ENCODE measurements at regions not wholly inside any gene's neighbourhood (a gene's known extent, or its start where the extent isn't known, plus 50 kb on each side); places are given as distances from the start of the nearest gene placed in this dataset.

GRCh38 chr2:122532481-122532880, 777.0 kb downstream of the TSN start:
- Histone ChIP-seq H3K4me1 (ENCODE audit: control insufficient read depth in 1 of 2, insufficient read depth in 2 of 2, low read length in 2 of 2) (no peaks in the 10 kb centered on the region), H3K9ac (ENCODE audit: low read depth in 1 of 2, low read length in 2 of 2) (no peak overlapping the region), H3K9me3 (ENCODE audit: control insufficient read depth in 1 of 2, low read length in 2 of 2) (no peaks in the 10 kb centered on the region), H3K36me3 (ENCODE audit: control insufficient read depth in 1 of 2, insufficient read depth in 2 of 2, low read length in 2 of 2) (no peaks in the 10 kb centered on the region), H3K27me3 (ENCODE audit: control insufficient read depth in 1 of 2, insufficient read depth in 2 of 2, low read length in 2 of 2) (no peaks in the 10 kb centered on the region), H3K4me3 (ENCODE audit: low read depth in 1 of 2, low read length in 2 of 2) (no peak overlapping the region), H3K27ac (ENCODE audit: low read depth, low read length) (no peak overlapping the region)

- Histone ChIP-seq H3K27me3 (ENCODE audit: control insufficient read depth in 1 of 2, insufficient read depth in 2 of 2, low read length in 2 of 2) (no peaks in the 10 kb centered on the region), H3K27ac (ENCODE audit: low read depth, low read length) (no peak overlapping the region), H3K36me3 (ENCODE audit: control insufficient read depth in 1 of 2, insufficient read depth in 2 of 2, low read length in 2 of 2) (no peaks in the 10 kb centered on the region), H3K4me1 (ENCODE audit: control insufficient read depth in 1 of 2, insufficient read depth in 2 of 2, low read length in 2 of 2) (no peaks in the 10 kb centered on the region), H3K4me3 (ENCODE audit: low read depth in 1 of 2, low read length in 2 of 2) (no peak overlapping the region), H3K9me3 (ENCODE audit: control insufficient read depth in 1 of 2, low read length in 2 of 2) (peaks cover 0 to 5% of the 10 kb centered on the region in 2 donors), H3K9ac (ENCODE audit: low read depth in 1 of 2, low read length in 2 of 2) (no peak overlapping the region)
Measured at GRCh38 chr2:122535960-122536505, 780.6 kb downstream of the TSN start.

GRCh38 chr2:122539311-122539710, 783.9 kb downstream of the TSN start:
- Histone ChIP-seq H3K9ac (ENCODE audit: low read depth in 1 of 2, low read length in 2 of 2) (no peak overlapping the region), H3K27ac (ENCODE audit: low read depth, low read length) (no peak overlapping the region), H3K27me3 (ENCODE audit: control insufficient read depth in 1 of 2, insufficient read depth in 2 of 2, low read length in 2 of 2) (no peaks in the 10 kb centered on the region), H3K4me1 (ENCODE audit: control insufficient read depth in 1 of 2, insufficient read depth in 2 of 2, low read length in 2 of 2) (no peaks in the 10 kb centered on the region), H3K9me3 (ENCODE audit: control insufficient read depth in 1 of 2, low read length in 2 of 2) (peaks cover 0 to 6% of the 10 kb centered on the region in 2 donors), H3K4me3 (ENCODE audit: low read depth in 1 of 2, low read length in 2 of 2) (no peak overlapping the region), H3K36me3 (ENCODE audit: control insufficient read depth in 1 of 2, insufficient read depth in 2 of 2, low read length in 2 of 2) (no peaks in the 10 kb centered on the region)

GRCh38 chr2:122539920-122540319, 784.5 kb downstream of the TSN start:
- Histone ChIP-seq H3K4me3 (ENCODE audit: low read depth in 1 of 2, low read length in 2 of 2) (no peak overlapping the region), H3K36me3 (ENCODE audit: control insufficient read depth in 1 of 2, insufficient read depth in 2 of 2, low read length in 2 of 2) (no peaks in the 10 kb centered on the region), H3K27me3 (ENCODE audit: control insufficient read depth in 1 of 2, insufficient read depth in 2 of 2, low read length in 2 of 2) (no peaks in the 10 kb centered on the region), H3K4me1 (ENCODE audit: control insufficient read depth in 1 of 2, insufficient read depth in 2 of 2, low read length in 2 of 2) (no peaks in the 10 kb centered on the region), H3K9me3 (ENCODE audit: control insufficient read depth in 1 of 2, low read length in 2 of 2) (peaks cover 0 to 6% of the 10 kb centered on the region in 2 donors), H3K9ac (ENCODE audit: low read depth in 1 of 2, low read length in 2 of 2) (no peak overlapping the region), H3K27ac (ENCODE audit: low read depth, low read length) (no peak overlapping the region)

GRCh38 chr2:122542236-122542635, 786.8 kb downstream of the TSN start:
- no peaks in the 10 kb centered on the region for H3K36me3 ChIP-seq (ENCODE audit: control insufficient read depth in 1 of 2, insufficient read depth in 2 of 2, low read length in 2 of 2)
- no peaks in the 10 kb centered on the region for H3K27me3 ChIP-seq (ENCODE audit: control insufficient read depth in 1 of 2, insufficient read depth in 2 of 2, low read length in 2 of 2)
- no peak overlapping the region for H3K4me3 ChIP-seq (ENCODE audit: low read depth in 1 of 2, low read length in 2 of 2)
- H3K9me3 ChIP-seq (ENCODE audit: control insufficient read depth in 1 of 2, low read length in 2 of 2), result peaks cover 0 to 6% of the 10 kb centered on the region in 2 donors
- no peaks in the 10 kb centered on the region for H3K4me1 ChIP-seq (ENCODE audit: control insufficient read depth in 1 of 2, insufficient read depth in 2 of 2, low read length in 2 of 2)
- no peak overlapping the region for H3K27ac ChIP-seq (ENCODE audit: low read depth, low read length)
- H3K9ac ChIP-seq (ENCODE audit: low read depth in 1 of 2, low read length in 2 of 2), result no peak overlapping the region

GRCh38 chr2:122542646-122543045, 787.2 kb downstream of the TSN start:
- Histone ChIP-seq H3K9ac (ENCODE audit: low read depth in 1 of 2, low read length in 2 of 2) (no peak overlapping the region), H3K27me3 (ENCODE audit: control insufficient read depth in 1 of 2, insufficient read depth in 2 of 2, low read length in 2 of 2) (no peaks in the 10 kb centered on the region), H3K9me3 (ENCODE audit: control insufficient read depth in 1 of 2, low read length in 2 of 2) (peaks cover 0 to 6% of the 10 kb centered on the region in 2 donors), H3K4me1 (ENCODE audit: control insufficient read depth in 1 of 2, insufficient read depth in 2 of 2, low read length in 2 of 2) (no peaks in the 10 kb centered on the region), H3K4me3 (ENCODE audit: low read depth in 1 of 2, low read length in 2 of 2) (no peak overlapping the region), H3K27ac (ENCODE audit: low read depth, low read length) (no peak overlapping the region), H3K36me3 (ENCODE audit: control insufficient read depth in 1 of 2, insufficient read depth in 2 of 2, low read length in 2 of 2) (no peaks in the 10 kb centered on the region)

- no peaks in the 10 kb centered on the region for H3K36me3 ChIP-seq (ENCODE audit: control insufficient read depth in 1 of 2, insufficient read depth in 2 of 2, low read length in 2 of 2)
- H3K9me3 ChIP-seq (ENCODE audit: control insufficient read depth in 1 of 2, low read length in 2 of 2), result peaks cover 0 to 6% of the 10 kb centered on the region in 2 donors
- H3K9ac ChIP-seq (ENCODE audit: low read depth in 1 of 2, low read length in 2 of 2), result no peak overlapping the region
- H3K27me3 ChIP-seq (ENCODE audit: control insufficient read depth in 1 of 2, insufficient read depth in 2 of 2, low read length in 2 of 2), result no peaks in the 10 kb centered on the region
- no peak overlapping the region for H3K27ac ChIP-seq (ENCODE audit: low read depth, low read length)
- H3K4me1 ChIP-seq (ENCODE audit: control insufficient read depth in 1 of 2, insufficient read depth in 2 of 2, low read length in 2 of 2), result no peaks in the 10 kb centered on the region
- no peak overlapping the region for H3K4me3 ChIP-seq (ENCODE audit: low read depth in 1 of 2, low read length in 2 of 2)
Measured at GRCh38 chr2:122543815-122544214, 788.4 kb downstream of the TSN start.

- no peak overlapping the region for H3K27ac ChIP-seq (ENCODE audit: low read depth, low read length)
- no peak overlapping the region for H3K4me3 ChIP-seq (ENCODE audit: low read depth in 1 of 2, low read length in 2 of 2)
- no peaks in the 10 kb centered on the region for H3K36me3 ChIP-seq (ENCODE audit: control insufficient read depth in 1 of 2, insufficient read depth in 2 of 2, low read length in 2 of 2)
- H3K27me3 ChIP-seq (ENCODE audit: control insufficient read depth in 1 of 2, insufficient read depth in 2 of 2, low read length in 2 of 2), result no peaks in the 10 kb centered on the region
- H3K9ac ChIP-seq (ENCODE audit: low read depth in 1 of 2, low read length in 2 of 2), result no peak overlapping the region
- H3K9me3 ChIP-seq (ENCODE audit: control insufficient read depth in 1 of 2, low read length in 2 of 2), result peaks cover 0 to 8% of the 10 kb centered on the region in 2 donors
- no peaks in the 10 kb centered on the region for H3K4me1 ChIP-seq (ENCODE audit: control insufficient read depth in 1 of 2, insufficient read depth in 2 of 2, low read length in 2 of 2)
Measured at GRCh38 chr2:122545821-122546220, 790.4 kb downstream of the TSN start.

GRCh38 chr2:122562775-122563174, 807.3 kb downstream of the TSN start:
- Histone ChIP-seq H3K27ac (ENCODE audit: low read depth, low read length) (no peak overlapping the region), H3K4me1 (ENCODE audit: control insufficient read depth in 1 of 2, insufficient read depth in 2 of 2, low read length in 2 of 2) (no peaks in the 10 kb centered on the region), H3K9me3 (ENCODE audit: control insufficient read depth in 1 of 2, low read length in 2 of 2) (peaks cover 0 to 3% of the 10 kb centered on the region in 2 donors), H3K27me3 (ENCODE audit: control insufficient read depth in 1 of 2, insufficient read depth in 2 of 2, low read length in 2 of 2) (no peaks in the 10 kb centered on the region), H3K36me3 (ENCODE audit: control insufficient read depth in 1 of 2, insufficient read depth in 2 of 2, low read length in 2 of 2) (no peaks in the 10 kb centered on the region), H3K9ac (ENCODE audit: low read depth in 1 of 2, low read length in 2 of 2) (no peak overlapping the region), H3K4me3 (ENCODE audit: low read depth in 1 of 2, low read length in 2 of 2) (no peak overlapping the region)

GRCh38 chr2:122563781-122564180, 808.3 kb downstream of the TSN start:
- Histone ChIP-seq H3K27me3 (ENCODE audit: control insufficient read depth in 1 of 2, insufficient read depth in 2 of 2, low read length in 2 of 2) (no peaks in the 10 kb centered on the region), H3K4me1 (ENCODE audit: control insufficient read depth in 1 of 2, insufficient read depth in 2 of 2, low read length in 2 of 2) (no peaks in the 10 kb centered on the region), H3K36me3 (ENCODE audit: control insufficient read depth in 1 of 2, insufficient read depth in 2 of 2, low read length in 2 of 2) (no peaks in the 10 kb centered on the region), H3K27ac (ENCODE audit: low read depth, low read length) (no peak overlapping the region), H3K9me3 (ENCODE audit: control insufficient read depth in 1 of 2, low read length in 2 of 2) (peaks cover 0 to 6% of the 10 kb centered on the region in 2 donors), H3K9ac (ENCODE audit: low read depth in 1 of 2, low read length in 2 of 2) (no peak overlapping the region), H3K4me3 (ENCODE audit: low read depth in 1 of 2, low read length in 2 of 2) (no peak overlapping the region)

GRCh38 chr2:122564843-122565242, 809.4 kb downstream of the TSN start:
- H3K4me1 ChIP-seq (ENCODE audit: control insufficient read depth in 1 of 2, insufficient read depth in 2 of 2, low read length in 2 of 2), result no peaks in the 10 kb centered on the region
- H3K27ac ChIP-seq (ENCODE audit: low read depth, low read length), result no peak overlapping the region
- H3K36me3 ChIP-seq (ENCODE audit: control insufficient read depth in 1 of 2, insufficient read depth in 2 of 2, low read length in 2 of 2), result no peaks in the 10 kb centered on the region
- peaks cover 0 to 7% of the 10 kb centered on the region in 2 donors for H3K9me3 ChIP-seq (ENCODE audit: control insufficient read depth in 1 of 2, low read length in 2 of 2)
- no peaks in the 10 kb centered on the region for H3K27me3 ChIP-seq (ENCODE audit: control insufficient read depth in 1 of 2, insufficient read depth in 2 of 2, low read length in 2 of 2)
- H3K4me3 ChIP-seq (ENCODE audit: low read depth in 1 of 2, low read length in 2 of 2), result no peak overlapping the region
- H3K9ac ChIP-seq (ENCODE audit: low read depth in 1 of 2, low read length in 2 of 2), result no peak overlapping the region

Data from duodenal mucosa (tissue), 2 donors.